MM.1S (cell line): ENCODE measurements at regions not wholly inside any gene's neighbourhood (a gene's known extent, or its start where the extent isn't known, plus 50 kb on each side); places are given as distances from the start of the nearest gene placed in this dataset.

Source experiments
- DNase-seq: peaks from one replicate; pipeline ENCODE4 v3.0.0-alpha.2; 2015
- H2AFZ ChIP-seq: fragments of 300-600 bp; sonication (generic); 2 replicates; pipeline ENCODE4 v1.6.0; 2016; ENCODE audit warnings: antibody characterized with exemption, low read length
- H3F3A ChIP-seq: fragments of 300-600 bp; sonication (generic); 2 replicates; pipeline ENCODE4 v1.6.1; 2016; ENCODE audit warnings: mild to moderate bottlenecking, antibody characterized with exemption, low read length, moderate library complexity, mixed read lengths; ENCODE audit not compliant: insufficient read depth
- H3K27ac ChIP-seq: fragments of 300-600 bp; sonication (generic); 2 replicates; pipeline ENCODE4 v1.5.1; 2016; ENCODE audit warnings: mild to moderate bottlenecking, low read length
- H3K27me3 ChIP-seq: fragments of 300-600 bp; sonication (generic); replicated peaks from 2 replicates; pipeline ENCODE4 v1.6.0; 2016; ENCODE audit warnings: low read length; ENCODE audit not compliant: insufficient read depth
- H3K36me3 ChIP-seq: fragments of 300-600 bp; sonication (generic); replicated peaks from 2 replicates; pipeline ENCODE4 v1.6.1; 2016; ENCODE audit warnings: mild to moderate bottlenecking, low read length, mixed read lengths; ENCODE audit not compliant: insufficient read depth
- H3K4me1 ChIP-seq: fragments of 300-600 bp; sonication (generic); 2 replicates; pipeline ENCODE4 v1.6.1; 2016; ENCODE audit warnings: low read length, mixed read lengths
- H3K4me2 ChIP-seq: fragments of 300-600 bp; sonication (generic); 2 replicates; pipeline ENCODE4 v1.6.0; 2016; ENCODE audit warnings: low read depth, low read length
- H3K4me3 ChIP-seq: fragments of 300-600 bp; sonication (generic); 2 replicates; pipeline ENCODE4 v1.5.1; 2016; ENCODE audit warnings: low read length, mixed read lengths
- H3K79me2 ChIP-seq: fragments of 300-600 bp; sonication (generic); 2 replicates; pipeline ENCODE4 v1.6.1; 2016; ENCODE audit warnings: mixed run types, low read length, mixed read lengths
- H3K9ac ChIP-seq: fragments of 300-600 bp; sonication (generic); 2 replicates; pipeline ENCODE4 v1.6.1; 2016; ENCODE audit warnings: low read length, mixed read lengths
- H3K9me2 ChIP-seq: fragments of 300-600 bp; sonication (generic); replicated peaks from 2 replicates; pipeline ENCODE4 v1.6.1; 2016; ENCODE audit warnings: mild to moderate bottlenecking, low read length, mixed read lengths; ENCODE audit not compliant: insufficient read depth
- H3K9me3 ChIP-seq: fragments of 300-600 bp; sonication (generic); replicated peaks from 2 replicates; pipeline ENCODE4 v1.6.1; 2016; ENCODE audit warnings: mild to moderate bottlenecking, low read length, mixed read lengths; ENCODE audit not compliant: insufficient read depth
- H4K20me1 ChIP-seq: fragments of 300-600 bp; sonication (generic); 2 replicates; pipeline ENCODE4 v1.6.1; 2016; ENCODE audit warnings: mild to moderate bottlenecking, low read length, moderate library complexity, mixed read lengths; ENCODE audit not compliant: insufficient read depth
- CTCF ChIP-seq: fragments of 300-600 bp; sonication (generic); IDR thresholded peaks from 2 replicates; pipeline ENCODE4 v1.5.1; 2016; ENCODE audit warnings: antibody characterized with exemption, low read length, mixed read lengths
- EZH2 ChIP-seq: fragments of 300-600 bp; sonication (generic); optimal IDR thresholded peaks from 2 replicates; pipeline ENCODE3; 2017; ENCODE audit warnings: low read depth, mild to moderate bottlenecking, antibody characterized with exemption, low read length, mixed read lengths
- EZH2phosphoT487 ChIP-seq: fragments of 300-600 bp; sonication (generic); IDR thresholded peaks from 2 replicates; pipeline ENCODE4 v1.6.1; 2018; ENCODE audit warnings: antibody characterized with exemption, low read length

- no peaks in the 10 kb centered on the region for H3F3A ChIP-seq
- H3K27ac ChIP-seq = no peak overlapping the region
- H3K79me2 ChIP-seq = no peaks in the 10 kb centered on the region
- no peak overlapping the region for H3K9ac ChIP-seq
- no peaks in the 10 kb centered on the region for H3K27me3 ChIP-seq
- H4K20me1 ChIP-seq = no peaks in the 10 kb centered on the region
- no peaks in the 10 kb centered on the region for H3K36me3 ChIP-seq
- H3K4me3 ChIP-seq = no peak overlapping the region
- no peak for DNase-seq
- H3K4me1 ChIP-seq = no peaks in the 10 kb centered on the region
- no peaks in the 10 kb centered on the region for H3K9me3 ChIP-seq
- no peak overlapping the region for H2AFZ ChIP-seq
- H3K4me2 ChIP-seq = no peak overlapping the region
- no peak for TF ChIP-seq EZH2phosphoT487
- no peak for TF ChIP-seq CTCF
- no peak for TF ChIP-seq EZH2
- no peaks in the 10 kb centered on the region for H3K9me2 ChIP-seq
These were observed 336.7 kb downstream of the LPIN1 start for GRCh38 chr2:12083081-12083581.

GRCh38 chr2:12083713-12084419, 337.4 kb downstream of the LPIN1 start:
- H3K79me2 ChIP-seq = no peaks in the 10 kb centered on the region
- H3F3A ChIP-seq = no peaks in the 10 kb centered on the region
- H2AFZ ChIP-seq = no peak overlapping the region
- H3K27me3 ChIP-seq = no peaks in the 10 kb centered on the region
- H3K9me3 ChIP-seq = no peaks in the 10 kb centered on the region
- DNase-seq = no peak
- H3K4me1 ChIP-seq = no peaks in the 10 kb centered on the region
- H3K9me2 ChIP-seq = no peaks in the 10 kb centered on the region
- H4K20me1 ChIP-seq = no peaks in the 10 kb centered on the region
- no peak overlapping the region for H3K27ac ChIP-seq
- H3K36me3 ChIP-seq = no peaks in the 10 kb centered on the region
- no peak for TF ChIP-seq EZH2phosphoT487
- TF ChIP-seq EZH2 = no peak
- TF ChIP-seq CTCF = no peak
- H3K4me3 ChIP-seq = no peak overlapping the region
- H3K9ac ChIP-seq = no peak overlapping the region
- no peak overlapping the region for H3K4me2 ChIP-seq

- H3K4me2 ChIP-seq = no peak overlapping the region
- no peak for DNase-seq
- H3K9me3 ChIP-seq = no peaks in the 10 kb centered on the region
- TF ChIP-seq CTCF (no peak), EZH2phosphoT487 (no peak), EZH2 (no peak)
- H3K36me3 ChIP-seq = no peaks in the 10 kb centered on the region
- H3K9ac ChIP-seq = no peak overlapping the region
- no peaks in the 10 kb centered on the region for H3F3A ChIP-seq
- H4K20me1 ChIP-seq = no peaks in the 10 kb centered on the region
- no peak overlapping the region for H3K4me3 ChIP-seq
- no peak overlapping the region for H2AFZ ChIP-seq
- H3K79me2 ChIP-seq = no peaks in the 10 kb centered on the region
- no peaks in the 10 kb centered on the region for H3K9me2 ChIP-seq
- H3K27me3 ChIP-seq = no peaks in the 10 kb centered on the region
- no peak overlapping the region for H3K27ac ChIP-seq
- no peaks in the 10 kb centered on the region for H3K4me1 ChIP-seq
These were observed 340.7 kb downstream of the LPIN1 start for GRCh38 chr2:12087175-12087574.
